HG03196 (cell line): ENCODE measurements at regions not wholly inside any gene's neighbourhood (a gene's known extent, or its start where the extent isn't known, plus 50 kb on each side); places are given as distances from the start of the nearest gene placed in this dataset.
"Not testable (repeated sequence)": the region's sequence is repeated elsewhere in the genome, so short reads cannot be mapped to it uniquely, and the experiment has no call there.

Experiments
- ATAC-seq: cut with Tn5 transposase; IDR thresholded peaks from one replicate; pipeline ENCODE4 v1.9.1; 2021; ENCODE audit not compliant: unreplicated experiment

DNA sequence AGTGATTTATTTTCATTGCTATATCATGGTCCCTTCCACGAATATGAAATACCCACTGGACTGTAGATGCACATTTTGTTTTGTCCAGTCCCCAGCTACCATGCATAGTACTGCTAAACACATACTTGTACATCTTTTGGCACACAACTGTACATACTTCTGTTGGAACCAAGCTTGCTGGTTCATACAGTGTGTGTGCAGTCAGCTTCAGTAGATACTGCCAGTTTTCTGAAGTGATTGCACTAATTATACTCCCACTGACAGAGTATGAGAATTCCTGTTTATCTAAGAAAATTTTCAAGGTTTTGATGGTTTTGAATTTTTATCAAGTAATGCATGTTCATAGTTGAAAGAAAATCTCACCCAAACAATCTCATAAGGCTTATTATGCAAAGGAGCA is 100.7 kb upstream of the LMCD1 start:
- ATAC-seq: no peak

DNA sequence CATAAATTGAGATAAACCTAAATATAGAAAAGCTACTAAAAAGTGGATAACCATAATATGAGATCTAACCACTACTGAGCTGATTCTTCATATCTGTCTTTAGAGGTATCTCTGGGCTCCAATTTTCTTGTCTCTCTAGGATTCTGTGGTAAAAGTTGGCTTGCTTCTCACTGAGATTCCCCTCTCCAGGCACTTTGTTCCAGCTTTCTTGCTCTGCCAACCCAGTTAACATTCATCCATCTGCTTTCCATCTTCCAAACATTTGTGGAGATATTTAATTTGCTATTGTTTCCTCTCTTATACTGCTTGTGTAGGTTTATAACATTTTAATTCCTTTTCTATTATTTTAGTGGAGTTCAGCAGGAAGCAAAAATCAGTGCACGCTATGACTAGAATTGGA is 97.6 kb upstream of the LMCD1 start:
- ATAC-seq: no peak

DNA sequence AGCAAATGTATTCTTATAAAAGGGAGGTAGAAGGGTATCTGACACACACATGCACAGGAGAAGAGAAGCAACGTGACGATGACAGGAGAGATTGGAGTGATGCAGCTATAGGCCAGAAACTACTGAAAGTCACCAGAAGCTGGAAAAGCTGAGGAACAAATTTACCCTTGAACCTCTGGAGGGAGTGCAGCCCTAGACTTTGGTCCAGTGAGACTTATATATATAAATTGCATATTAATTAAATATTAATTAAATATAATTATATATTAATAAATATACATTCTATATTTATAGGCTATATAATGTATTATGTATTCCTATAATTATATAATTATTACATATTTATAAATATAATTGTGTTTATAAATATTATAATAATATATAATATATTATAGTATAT is 96.5 kb upstream of the LMCD1 start:
- no peak for ATAC-seq

DNA sequence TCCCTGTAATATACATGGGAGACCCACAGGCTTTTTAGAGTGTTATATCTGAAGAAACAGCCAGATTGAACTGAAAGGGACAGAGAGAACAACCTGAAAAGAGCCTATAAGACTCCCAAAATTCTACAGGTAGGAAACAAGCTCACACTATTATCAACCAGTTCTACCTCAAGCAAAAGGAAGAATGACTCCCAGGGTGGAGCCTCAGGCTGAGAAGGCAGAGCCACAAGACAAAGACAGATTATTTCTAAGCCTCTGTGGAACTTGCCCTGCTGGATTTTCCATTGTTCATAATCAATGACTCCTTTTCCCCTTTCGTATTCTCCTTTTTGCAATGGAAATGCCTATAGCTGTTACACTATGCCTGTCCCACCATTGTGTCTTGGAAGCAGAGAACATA is 95.1 kb upstream of the LMCD1 start:
- no peak for ATAC-seq

DNA sequence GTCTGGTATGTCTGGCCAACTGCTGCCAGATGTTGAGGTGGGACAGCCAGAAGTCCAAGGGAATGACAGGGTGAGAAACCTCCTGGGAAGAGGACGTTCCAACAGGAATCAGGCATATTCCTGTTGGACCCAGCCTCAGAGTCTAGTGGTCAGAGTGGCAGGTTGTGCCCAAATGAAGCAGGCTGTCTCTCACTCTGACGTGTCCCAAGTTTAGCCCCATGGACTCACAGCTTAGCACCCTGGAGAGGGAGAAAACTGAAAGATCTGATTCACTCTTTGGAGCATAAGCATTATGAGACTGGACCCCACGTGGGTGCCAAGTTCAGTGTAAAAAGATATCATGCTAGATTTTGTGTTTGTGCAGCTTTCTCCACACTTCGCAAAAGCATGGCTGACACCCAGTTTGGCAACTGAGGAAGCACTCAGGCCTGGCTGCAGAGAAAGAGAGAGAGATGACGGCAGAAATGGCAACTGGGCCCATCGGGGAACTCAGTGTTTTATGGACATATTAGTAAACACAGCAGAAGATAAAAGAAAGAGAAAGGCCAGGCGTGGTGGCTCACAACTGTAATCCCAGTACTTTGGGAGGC is 88.2 kb upstream of the LMCD1 start:
- ATAC-seq: no peak

DNA sequence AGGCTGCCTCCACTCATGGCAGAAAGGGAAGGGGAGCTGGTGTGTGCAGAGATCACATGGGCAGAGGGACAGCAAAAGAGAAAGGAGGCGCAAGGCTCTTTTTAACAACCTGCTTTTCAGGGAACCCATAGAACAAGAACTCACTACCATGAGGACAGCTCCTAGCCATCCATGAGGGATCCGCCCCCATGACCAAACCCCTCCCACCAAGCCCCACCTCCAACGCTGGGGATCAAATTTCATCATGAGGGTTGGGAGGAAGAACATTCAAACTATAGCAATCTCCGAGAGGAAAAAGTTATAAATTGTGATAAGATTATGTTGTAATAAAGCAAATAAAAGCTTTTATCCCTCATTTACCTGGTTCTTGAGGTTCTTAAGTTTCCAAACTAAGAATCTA is 84.7 kb upstream of the LMCD1 start:
- no peak for ATAC-seq

DNA sequence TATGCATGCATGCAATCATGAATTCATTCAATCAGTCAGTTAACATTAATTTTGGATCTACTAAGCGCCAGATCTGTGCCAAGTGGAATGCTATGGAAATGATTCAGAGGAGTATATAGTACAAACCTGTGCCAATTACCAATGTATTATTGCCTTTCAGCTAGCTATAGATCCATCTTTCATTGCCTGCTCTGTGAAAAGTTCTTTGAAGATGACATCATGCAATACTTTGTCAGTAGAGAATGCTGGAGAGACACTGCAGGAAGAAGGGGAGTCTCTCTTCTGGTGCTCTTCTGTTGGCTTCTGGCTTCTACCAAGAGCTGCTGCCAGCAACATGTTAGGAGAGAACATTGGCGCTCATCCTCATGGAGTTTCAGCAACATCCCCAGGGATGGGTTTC is 81.0 kb upstream of the LMCD1 start:
- ATAC-seq: no peak

DNA sequence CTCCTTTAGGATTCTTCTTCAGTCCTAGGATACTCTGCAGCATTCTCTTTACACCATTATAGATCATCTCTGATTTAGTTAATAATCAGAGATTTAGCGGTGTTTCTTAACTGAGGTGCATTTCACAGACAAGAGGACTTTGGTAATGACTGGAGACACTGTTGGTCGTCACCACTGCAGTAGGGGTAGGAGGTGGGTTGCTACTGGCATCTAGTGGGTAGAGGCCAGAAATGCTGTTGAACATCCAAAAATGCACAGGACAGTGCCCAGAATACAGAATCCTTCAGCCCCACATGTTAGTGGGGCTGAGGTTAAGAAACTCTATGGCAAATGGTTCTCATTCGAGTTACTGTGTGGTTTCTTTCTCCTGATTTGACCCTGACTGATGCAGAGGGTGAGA is 80.4 kb upstream of the LMCD1 start:
- no peak for ATAC-seq

DNA sequence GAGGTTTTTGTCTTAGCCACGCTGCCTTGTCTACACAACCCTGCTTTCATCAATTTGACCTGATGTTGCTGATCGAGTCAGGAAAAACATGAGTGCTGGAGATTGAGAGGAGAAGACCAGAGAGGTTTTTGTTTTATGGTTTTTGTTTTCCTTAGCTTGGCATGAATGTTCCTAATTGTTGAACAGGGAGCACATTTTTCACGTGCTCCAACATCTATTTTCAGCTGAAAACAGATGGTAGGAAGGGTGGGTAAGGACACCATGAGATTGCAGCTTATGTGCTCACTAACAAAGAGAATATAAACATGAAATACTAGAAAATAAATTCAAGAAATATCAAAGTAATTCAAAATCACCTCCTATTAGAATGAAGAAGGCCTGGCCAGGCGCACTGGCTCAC is 79.9 kb upstream of the LMCD1 start:
- ATAC-seq: no peak

DNA sequence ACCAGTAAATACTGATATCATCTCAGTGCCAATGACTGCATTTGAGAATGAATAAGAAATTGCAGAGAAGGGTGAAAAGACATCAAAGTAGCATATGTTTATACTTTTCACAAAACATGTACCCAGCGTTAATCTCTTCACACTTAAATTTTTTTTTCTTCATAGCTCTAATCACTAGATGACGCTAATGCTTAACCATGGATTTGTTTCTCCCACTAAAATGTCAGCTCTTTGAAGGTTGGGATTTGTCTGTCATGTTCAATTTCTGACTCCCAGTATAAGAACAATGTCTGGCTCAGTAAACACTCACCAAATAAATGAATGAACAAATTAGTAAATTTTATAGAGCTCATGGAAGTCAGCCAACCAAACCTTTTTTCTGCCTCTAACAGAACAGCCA is 78.3 kb upstream of the LMCD1 start:
- no peak for ATAC-seq

DNA sequence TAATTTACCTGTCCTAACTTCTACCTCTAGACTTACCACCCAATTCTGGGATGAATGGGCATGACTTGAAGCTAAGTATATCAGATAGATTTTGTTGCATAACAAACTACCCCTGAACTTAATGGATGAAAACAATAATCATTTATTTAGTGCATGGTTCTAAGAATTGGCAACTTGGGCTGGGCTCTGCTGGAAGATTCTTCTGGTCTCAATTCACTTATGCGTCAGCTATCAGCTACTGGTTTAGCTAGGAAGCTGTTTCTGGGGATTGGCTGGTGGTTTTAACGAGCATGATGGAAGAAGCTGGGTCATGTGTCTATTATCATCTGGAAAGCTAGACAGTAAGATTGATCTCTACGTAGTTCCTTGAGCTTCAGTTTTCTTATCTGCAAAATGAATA is 77.3 kb upstream of the LMCD1 start:
- no peak for ATAC-seq

DNA sequence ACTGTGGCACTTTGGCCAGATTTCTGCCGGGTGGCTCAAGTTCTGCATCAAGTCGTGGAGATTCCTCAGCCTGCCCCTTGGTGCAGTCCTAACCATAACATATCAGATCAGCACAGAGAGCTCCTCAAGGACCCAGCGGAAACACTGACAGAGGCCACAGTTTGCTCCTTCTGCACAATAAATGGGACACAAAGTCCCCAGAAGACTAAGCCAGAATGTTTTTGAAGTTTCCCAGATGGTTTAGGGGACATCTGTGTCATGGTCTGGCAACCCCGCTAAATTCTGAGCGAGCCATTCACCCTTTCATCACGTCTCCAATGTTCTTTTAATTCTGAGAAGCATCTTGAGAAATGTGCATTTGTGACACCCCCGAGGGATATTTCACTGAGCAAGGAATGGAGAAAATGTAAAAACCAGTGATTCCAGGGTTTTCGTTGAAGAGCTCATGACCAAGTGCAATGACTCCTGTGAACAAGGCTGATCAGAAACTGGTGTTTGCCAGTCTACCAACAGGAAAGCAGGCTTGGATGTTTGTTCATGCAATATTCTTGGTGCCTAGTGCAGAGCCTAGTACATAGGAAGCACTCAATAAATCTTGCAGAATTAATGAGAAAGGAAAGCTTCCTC is 64.8 kb upstream of the LMCD1 start:
- no peak for ATAC-seq

DNA sequence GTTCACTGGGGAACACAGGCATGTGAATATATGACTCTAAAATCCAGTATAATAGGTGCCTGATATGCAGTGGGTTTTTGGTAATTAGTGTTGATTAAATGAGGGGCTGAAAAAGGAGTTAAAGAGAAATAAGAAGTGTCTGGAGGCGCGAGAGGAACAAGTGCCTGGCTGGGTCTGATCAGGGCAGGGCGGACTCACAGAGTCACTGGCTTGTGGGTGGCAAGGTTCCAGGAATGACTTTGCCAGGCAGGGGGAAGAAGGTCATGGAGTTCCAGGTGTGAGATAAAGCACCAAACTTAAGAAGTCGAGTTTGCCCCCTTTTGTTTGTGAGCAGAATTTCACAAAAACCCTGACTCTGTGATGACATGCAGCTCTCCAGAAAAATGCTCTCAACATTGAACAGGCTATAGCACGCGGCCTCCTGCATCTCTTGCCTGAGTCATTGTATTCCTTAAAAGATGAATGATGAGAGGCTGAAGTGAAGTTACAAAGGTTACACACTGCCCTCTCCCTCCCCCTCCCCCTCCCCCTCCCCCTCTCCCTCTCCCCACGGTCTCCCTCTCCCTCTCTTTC is 63.0 kb upstream of the LMCD1 start:
- ATAC-seq: no peak

DNA sequence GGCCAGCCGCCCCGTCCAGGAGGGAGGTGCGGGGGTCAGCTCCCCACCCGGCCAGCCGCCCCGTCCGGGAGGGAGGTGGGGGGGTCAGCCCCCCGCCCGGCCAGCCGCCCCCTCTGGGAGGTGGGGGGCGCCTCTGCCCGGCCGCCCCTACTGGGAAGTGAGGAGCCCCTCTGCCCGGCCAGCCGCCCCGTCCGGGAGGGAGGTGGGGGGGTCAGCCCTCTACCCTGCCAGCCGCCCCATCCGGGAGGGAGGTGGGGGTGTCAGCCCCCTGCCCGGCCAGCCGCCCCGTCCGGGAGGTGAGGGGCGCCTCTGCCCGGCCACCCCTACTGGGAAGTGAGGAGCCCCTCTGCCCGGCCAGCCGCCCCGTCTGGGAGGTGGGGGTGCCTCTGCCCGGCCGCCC is 61.5 kb upstream of the LMCD1 start:
- ATAC-seq: not testable (repeated sequence)

DNA sequence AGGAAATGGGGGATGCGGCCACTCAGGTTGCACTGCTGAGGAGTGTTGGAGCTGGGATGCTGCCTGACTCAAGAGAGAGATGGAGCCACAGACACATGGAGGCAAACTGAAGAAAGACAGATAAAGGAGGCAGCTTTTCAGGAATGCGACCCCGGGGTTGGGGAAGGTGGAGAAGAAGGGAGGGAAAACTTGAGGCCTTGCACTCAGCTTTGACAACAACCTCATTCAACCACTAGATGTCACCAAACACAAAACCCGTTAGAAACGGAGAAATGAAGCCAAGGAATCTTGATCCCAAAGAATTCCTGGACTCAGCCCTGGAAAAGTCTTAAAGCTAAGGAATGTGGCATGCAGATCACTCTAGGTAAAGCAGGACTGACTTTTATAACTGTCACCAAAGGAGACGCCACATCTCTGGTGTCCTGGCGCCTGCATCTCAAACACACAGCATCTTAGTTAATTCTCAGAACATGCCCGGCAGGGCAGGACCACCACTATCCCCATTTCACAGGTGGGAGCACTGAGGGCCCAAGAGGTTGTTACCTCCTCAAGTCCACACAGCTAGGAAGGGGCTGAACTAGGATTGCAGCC is 59.6 kb upstream of the LMCD1 start:
- no peak for ATAC-seq

DNA sequence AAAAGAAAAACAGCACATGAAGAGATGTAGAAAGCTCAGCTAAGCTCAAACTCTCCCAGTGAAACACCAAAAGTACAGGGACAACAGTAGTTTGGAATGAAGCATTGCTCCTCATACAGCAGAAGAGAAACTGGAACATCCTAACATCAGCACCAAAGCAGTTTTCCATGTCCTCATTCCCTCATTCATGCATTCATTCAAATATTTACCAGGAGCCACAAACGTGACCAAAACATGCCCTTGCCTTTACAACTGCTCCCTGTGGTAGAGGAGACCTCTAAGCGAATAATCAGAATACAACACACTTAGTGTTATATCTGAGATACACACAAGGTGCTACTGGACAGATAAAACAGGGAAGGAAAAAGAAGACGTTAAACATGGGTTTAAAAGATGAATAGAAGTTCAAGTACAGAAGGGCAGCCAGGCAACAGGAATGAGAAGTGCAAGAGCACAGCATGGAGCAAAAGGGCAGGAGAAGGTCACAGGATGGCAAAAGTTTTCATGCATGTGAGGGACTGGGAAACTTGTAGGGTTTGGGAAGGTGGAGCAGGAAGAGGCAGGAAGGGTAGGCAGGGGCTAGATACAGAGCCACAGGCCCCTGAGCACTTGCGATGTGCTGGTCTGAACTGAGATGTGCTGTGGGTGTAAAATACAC is 58.5 kb upstream of the LMCD1 start:
- no peak for ATAC-seq

DNA sequence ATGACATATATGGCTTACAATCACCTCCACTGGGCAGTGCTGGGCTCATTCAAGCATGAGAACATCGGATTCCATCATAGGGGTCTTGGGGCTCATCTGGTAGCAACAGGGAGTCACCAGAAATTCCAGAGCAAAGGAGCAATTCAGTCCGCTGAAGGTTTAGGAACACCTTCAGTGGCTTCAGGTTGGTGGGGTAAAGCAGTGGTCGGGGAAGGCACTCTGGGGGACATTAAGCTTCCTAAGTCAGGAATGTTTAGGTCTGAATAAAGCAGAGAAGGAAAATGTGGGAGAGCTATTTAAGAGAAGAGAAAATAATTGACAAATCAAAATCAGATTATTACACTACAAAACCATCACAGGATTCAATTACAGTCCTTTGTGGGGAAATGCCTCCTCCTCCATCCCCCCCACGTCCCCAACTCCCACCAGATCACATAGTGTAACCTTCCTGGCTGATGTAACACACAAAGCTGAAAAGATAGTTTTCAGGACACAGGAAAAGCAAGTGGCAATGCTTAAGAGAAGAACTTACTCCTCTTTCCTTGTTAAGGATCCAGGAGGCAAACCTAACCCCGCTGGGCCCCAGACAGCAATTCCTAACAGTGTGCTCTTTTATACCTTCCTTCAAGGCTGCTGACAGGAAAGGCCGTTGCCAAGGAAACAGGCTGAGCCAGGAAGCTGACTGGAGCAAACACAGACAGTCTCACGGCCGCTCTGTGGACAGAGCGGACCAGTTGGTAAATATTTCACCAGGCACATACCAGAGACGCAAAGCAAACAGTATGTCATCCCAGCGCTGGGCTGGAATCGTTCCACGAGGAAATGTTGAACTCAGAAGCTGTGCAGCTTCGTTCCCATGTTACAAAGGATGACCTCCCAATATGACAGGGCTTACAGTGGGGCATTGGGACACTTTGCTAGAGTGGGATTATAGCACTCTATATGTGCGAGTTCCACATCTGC is 57.5 kb upstream of the LMCD1 start:
- peak; percentile 83 for ATAC-seq

DNA sequence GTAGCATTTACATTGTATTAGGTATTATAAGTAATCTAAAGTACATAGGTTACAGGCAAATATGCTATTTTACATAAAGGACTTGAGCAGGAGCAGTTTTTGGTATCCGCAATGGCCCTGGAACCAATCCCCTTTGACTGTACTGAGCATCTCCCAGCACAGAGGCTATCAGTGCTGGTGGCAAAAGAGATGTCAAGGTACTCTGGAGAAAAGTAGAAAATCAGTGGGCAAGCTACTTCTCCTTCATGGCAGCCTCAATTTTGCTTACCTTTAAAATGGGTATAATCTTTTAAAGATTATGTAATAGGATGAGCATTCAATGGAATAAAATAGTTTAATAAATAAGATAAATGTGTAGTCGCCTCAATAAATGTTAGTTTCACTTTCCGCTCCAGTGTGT is 56.7 kb upstream of the LMCD1 start:
- no peak for ATAC-seq

DNA sequence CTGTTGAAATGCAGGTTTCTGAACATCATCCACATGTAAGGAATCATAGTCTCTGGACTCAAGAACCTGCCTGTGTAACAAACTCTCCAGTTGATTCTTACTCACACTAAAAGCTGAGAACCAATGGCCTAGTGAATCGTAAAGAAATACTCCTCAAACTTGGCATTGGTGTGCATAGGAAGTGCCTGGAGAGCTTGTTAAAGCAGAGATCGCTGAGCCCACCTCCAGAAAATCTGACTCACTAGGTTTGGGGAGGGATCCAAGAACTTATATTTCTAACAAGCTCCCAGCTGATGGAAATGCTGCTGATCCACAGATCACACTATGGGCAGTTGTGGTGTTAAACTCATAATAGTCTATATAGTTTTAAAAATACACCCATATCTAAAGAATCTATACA is 55.8 kb upstream of the LMCD1 start:
- no peak for ATAC-seq

DNA sequence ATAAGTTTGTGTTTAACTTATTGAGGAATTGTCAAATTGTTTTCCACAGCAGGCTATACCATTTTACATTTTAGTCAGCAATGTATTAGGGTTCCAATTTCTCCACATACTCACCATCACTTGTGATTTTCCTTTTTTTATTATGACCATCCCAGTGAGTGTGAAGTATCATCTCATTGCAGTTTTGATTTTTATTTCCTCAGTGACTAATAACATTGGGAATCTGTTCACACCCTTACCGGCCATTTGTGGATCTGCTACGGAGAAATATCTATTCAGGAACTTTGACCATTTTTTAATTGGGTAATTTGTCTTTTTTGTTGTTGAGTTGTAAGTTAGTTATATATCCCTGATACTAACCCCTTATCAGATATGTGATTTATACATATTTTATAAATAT is 54.8 kb upstream of the LMCD1 start:
- no peak for ATAC-seq

DNA sequence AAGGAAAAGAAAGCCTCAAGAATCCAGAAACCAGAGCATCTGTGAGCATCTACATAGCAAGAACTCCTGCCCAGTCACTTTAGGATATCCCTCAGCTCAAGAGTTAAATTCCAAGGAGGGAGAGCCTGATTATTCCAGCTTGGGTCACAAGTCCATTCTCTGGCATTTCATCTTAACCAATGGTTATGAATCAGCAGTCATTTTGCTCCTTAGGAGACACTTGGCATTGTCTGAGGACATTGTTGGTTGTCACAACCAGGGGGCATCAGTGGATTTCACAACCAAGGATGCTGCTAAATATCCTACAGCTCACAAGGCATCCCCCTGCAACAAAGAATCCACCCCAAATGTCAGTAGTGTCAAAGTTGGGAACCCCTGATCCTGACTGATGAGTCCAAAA is 51.0 kb upstream of the LMCD1 start:
- ATAC-seq: no peak
